ENCODE measurements at regions not wholly inside any gene's neighbourhood (a gene's known extent, or its start where the extent isn't known, plus 50 kb on each side); places are given as distances from the start of the nearest gene placed in this dataset.

DNA sequence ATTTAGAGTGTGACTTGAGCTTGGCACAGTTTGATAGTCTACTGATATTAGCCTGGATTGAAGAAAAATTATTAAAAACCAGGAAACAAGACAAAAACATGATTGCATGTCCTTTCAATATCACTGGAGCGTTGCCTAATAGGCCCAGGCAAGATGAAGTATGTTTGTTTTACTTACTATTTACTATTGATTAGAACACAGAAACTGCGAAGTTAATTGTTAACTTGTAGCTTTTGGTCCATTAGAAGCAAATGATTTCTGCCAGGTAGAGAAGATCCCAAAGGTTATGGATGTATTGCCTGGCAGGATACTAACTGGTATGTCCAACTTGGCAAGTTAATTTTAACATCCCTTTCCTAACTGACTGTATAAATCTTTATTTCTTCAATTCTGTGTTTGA lies 268.9 kb downstream of the ETNK1 start:
- Histone ChIP-seq H3K36me3 (ENCODE audit: control insufficient read depth in 2 of 2, insufficient read depth in 1 of 2, low read length in 2 of 2) (no peaks in the 10 kb centered on the region), H3K9me3 (ENCODE audit: control insufficient read depth, insufficient read depth, low read depth, low read length) (no peaks in the 10 kb centered on the region), H3K4me1 (ENCODE audit: control insufficient read depth, insufficient read depth, low read length) (no peaks in the 10 kb centered on the region), H3K27ac (ENCODE audit: extremely low read depth, low read depth, low read length) (no peak overlapping the region), H3K4me3 (ENCODE audit: low read depth, low read length) (no peak overlapping the region)
- no peak for TF ChIP-seq HOXD13 (CRISPR knock-in tag; IDR thresholded peaks at IDR 0.05; ENCODE audit: borderline replicate concordance)
- TF ChIP-seq, protein P1, sequence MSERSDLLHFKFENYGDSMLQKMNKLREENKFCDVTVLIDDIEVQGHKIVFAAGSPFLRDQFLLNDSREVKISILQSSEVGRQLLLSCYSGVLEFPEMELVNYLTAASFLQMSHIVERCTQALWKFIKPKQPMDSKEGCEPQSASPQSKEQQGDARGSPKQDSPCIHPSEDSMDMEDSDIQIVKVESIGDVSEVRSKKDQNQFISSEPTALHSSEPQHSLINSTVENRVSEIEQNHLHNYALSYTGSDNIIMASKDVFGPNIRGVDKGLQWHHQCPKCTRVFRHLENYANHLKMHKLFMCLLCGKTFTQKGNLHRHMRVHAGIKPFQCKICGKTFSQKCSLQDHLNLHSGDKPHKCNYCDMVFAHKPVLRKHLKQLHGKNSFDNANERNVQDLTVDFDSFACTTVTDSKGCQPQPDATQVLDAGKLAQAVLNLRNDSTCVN (tag by site-specific recombination; optimal IDR thresholded peaks at IDR 0.05), result no peak
- POLR2A ChIA-PET, result no interaction called here
- CTCF ChIA-PET, result no interaction called here

GRCh38 chr12:22899184-22899583 lies 274.2 kb downstream of the ETNK1 start:
- Histone ChIP-seq H3K4me3 (ENCODE audit: low read depth, low read length) (no peak overlapping the region), H3K27ac (ENCODE audit: extremely low read depth, low read depth, low read length) (no peak overlapping the region), H3K9me3 (ENCODE audit: control insufficient read depth, insufficient read depth, low read depth, low read length) (no peaks in the 10 kb centered on the region), H3K4me1 (ENCODE audit: control insufficient read depth, insufficient read depth, low read length) (no peaks in the 10 kb centered on the region), H3K36me3 (ENCODE audit: control insufficient read depth in 2 of 2, insufficient read depth in 1 of 2, low read length in 2 of 2) (no peaks in the 10 kb centered on the region)
- POLR2A ChIA-PET, result no interaction called here
- TF ChIP-seq IKZF3 (tag by site-specific recombination; IDR thresholded peaks at IDR 0.05) (no peak), REST (tag by site-specific recombination; IDR thresholded peaks at IDR 0.05) (no peak), ZSCAN5A (tag by site-specific recombination; IDR thresholded peaks at IDR 0.05) (no peak), ZNF76 (tag by site-specific recombination; IDR thresholded peaks at IDR 0.05; ENCODE audit: borderline replicate concordance, low read depth) (no peak), ZNF624 (tag by site-specific recombination; IDR thresholded peaks at IDR 0.05) (no peak), ZNF837 (tag by site-specific recombination; IDR thresholded peaks at IDR 0.05) (no peak), ZNF585B (tag by site-specific recombination; IDR thresholded peaks at IDR 0.05) (no peak)
- TF ChIP-seq, protein P2, sequence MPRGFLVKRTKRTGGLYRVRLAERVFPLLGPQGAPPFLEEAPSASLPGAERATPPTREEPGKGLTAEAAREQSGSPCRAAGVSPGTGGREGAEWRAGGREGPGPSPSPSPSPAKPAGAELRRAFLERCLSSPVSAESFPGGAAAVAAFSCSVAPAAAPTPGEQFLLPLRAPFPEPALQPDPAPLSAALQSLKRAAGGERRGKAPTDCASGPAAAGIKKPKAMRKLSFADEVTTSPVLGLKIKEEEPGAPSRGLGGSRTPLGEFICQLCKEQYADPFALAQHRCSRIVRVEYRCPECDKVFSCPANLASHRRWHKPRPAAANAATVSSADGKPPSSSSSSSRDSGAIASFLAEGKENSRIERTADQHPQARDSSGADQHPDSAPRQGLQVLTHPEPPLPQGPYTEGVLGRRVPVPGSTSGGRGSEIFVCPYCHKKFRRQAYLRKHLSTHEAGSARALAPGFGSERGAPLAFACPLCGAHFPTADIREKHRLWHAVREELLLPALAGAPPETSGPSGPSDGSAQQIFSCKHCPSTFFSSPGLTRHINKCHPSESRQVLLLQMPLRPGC (tag by site-specific recombination; IDR thresholded peaks at IDR 0.05), result no peak
- CTCF ChIA-PET, result no interaction called here

- H3K9me3 ChIP-seq (ENCODE audit: control insufficient read depth, insufficient read depth, low read depth, low read length), result no peaks in the 10 kb centered on the region
- H3K27ac ChIP-seq (ENCODE audit: extremely low read depth, low read depth, low read length), result no peak overlapping the region
- ChIA-PET CTCF (no interaction called here), POLR2A (no interaction called here)
- no peaks in the 10 kb centered on the region for H3K36me3 ChIP-seq (ENCODE audit: control insufficient read depth in 2 of 2, insufficient read depth in 1 of 2, low read length in 2 of 2)
- TF ChIP-seq SP7 (tag by site-specific recombination; IDR thresholded peaks at IDR 0.05), result no peak
- no peak for TF ChIP-seq ZIC2 (tag by site-specific recombination; IDR thresholded peaks at IDR 0.05)
- no peak for TF ChIP-seq PRDM1 (tag by site-specific recombination; IDR thresholded peaks at IDR 0.05)
- no peak for TF ChIP-seq ZNF221 (tag by site-specific recombination; IDR thresholded peaks at IDR 0.05; ENCODE audit: borderline replicate concordance)
- TF ChIP-seq ZNF621 (tag by site-specific recombination; IDR thresholded peaks at IDR 0.05), result no peak
- no peak for TF ChIP-seq ZNF354C (tag by site-specific recombination; IDR thresholded peaks at IDR 0.05; ENCODE audit: borderline replicate concordance, low read depth)
- no peak for TF ChIP-seq ZNF658 (tag by site-specific recombination; IDR thresholded peaks at IDR 0.05)
- TF ChIP-seq, protein P3, sequence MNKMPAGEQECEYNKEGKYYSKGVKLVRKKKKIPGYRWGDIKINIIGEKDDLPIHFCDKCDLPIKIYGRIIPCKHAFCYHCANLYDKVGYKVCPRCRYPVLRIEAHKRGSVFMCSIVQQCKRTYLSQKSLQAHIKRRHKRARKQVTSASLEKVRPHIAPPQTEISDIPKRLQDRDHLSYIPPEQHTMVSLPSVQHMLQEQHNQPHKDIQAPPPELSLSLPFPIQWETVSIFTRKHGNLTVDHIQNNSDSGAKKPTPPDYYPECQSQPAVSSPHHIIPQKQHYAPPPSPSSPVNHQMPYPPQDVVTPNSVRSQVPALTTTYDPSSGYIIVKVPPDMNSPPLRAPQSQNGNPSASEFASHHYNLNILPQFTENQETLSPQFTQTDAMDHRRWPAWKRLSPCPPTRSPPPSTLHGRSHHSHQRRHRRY (tag by site-specific recombination; IDR thresholded peaks at IDR 0.05), result no peak
- no peak for TF ChIP-seq ZFP69B (tag by site-specific recombination; IDR thresholded peaks at IDR 0.05)
- TF ChIP-seq RBAK (tag by site-specific recombination; IDR thresholded peaks at IDR 0.05), result no peak
- TF ChIP-seq ZNF184 (tag by site-specific recombination; IDR thresholded peaks at IDR 0.05), result no peak
- TF ChIP-seq ZNF404 (tag by site-specific recombination; IDR thresholded peaks at IDR 0.05), result no peak
- H3K4me3 ChIP-seq (ENCODE audit: low read depth, low read length), result no peak overlapping the region
- no peaks in the 10 kb centered on the region for H3K4me1 ChIP-seq (ENCODE audit: control insufficient read depth, insufficient read depth, low read length)
These were observed 275.4 kb downstream of the ETNK1 start for GRCh38 chr12:22900401-22900800.
